Neural progenitor cell (in vitro differentiated cells): ENCODE measurements at regions not wholly inside any gene's neighbourhood (a gene's known extent, or its start where the extent isn't known, plus 50 kb on each side); places are given as distances from the start of the nearest gene placed in this dataset.

Experiments used
- DNase-seq: peaks from one replicate; pipeline ENCODE4 v3.0.0-alpha.2; 2016; ENCODE audit warnings: low spot score
- H2AFZ ChIP-seq: fragments of 200-600 bp; sonication (generic); replicated peaks from 2 replicates; pipeline ENCODE4 v1.6.1; 2016; ENCODE audit warnings: antibody characterized with exemption
- H3F3A ChIP-seq: fragments of 200-600 bp; sonication (generic); 2 replicates; pipeline ENCODE4 v1.6.1; 2016; ENCODE audit warnings: antibody characterized with exemption, low read depth
- H3K27ac ChIP-seq: fragments of 200-600 bp; sonication (generic); 2 replicates; pipeline ENCODE4 v1.5.1; 2016; ENCODE audit warnings: mild to moderate bottlenecking
- H3K27me3 ChIP-seq: fragments of 200-600 bp; sonication (generic); 2 replicates; pipeline ENCODE4 v1.6.1; 2016; ENCODE audit warnings: mild to moderate bottlenecking, moderate library complexity
- H3K36me3 ChIP-seq: fragments of 200-600 bp; sonication (generic); 2 replicates; pipeline ENCODE4 v1.5.1; 2016
- H3K4me1 ChIP-seq: fragments of 200-600 bp; sonication (generic); 2 replicates; pipeline ENCODE4 v1.6.1; 2016; ENCODE audit warnings: mixed run types
- H3K4me2 ChIP-seq: fragments of 200-600 bp; sonication (generic); 2 replicates; pipeline ENCODE4 v1.6.1; 2016
- H3K4me3 ChIP-seq: fragments of 200-600 bp; sonication (generic); 2 replicates; pipeline ENCODE4 v1.5.1; 2016
- H3K79me2 ChIP-seq: fragments of 200-600 bp; sonication (generic); 2 replicates; pipeline ENCODE4 v1.6.1; 2016; ENCODE audit warnings: low read depth
- H3K9ac ChIP-seq: fragments of 200-600 bp; sonication (generic); 2 replicates; pipeline ENCODE4 v1.6.1; 2016
- H3K9me3 ChIP-seq: fragments of 200-600 bp; sonication (generic); 2 replicates; pipeline ENCODE4 v1.5.1; 2016; ENCODE audit warnings: low read depth
- H4K20me1 ChIP-seq: fragments of 200-600 bp; sonication (generic); 2 replicates; pipeline ENCODE4 v1.6.1; 2016; ENCODE audit warnings: low read depth
- H3K27ac Mint-ChIP-seq: 3 replicates; pipeline ENCODE4 v1.8.0; 2021; ENCODE audit warnings: mixed read lengths
- H3K27me3 Mint-ChIP-seq: 2 replicates; pipeline ENCODE4 v1.8.0; 2022; ENCODE audit warnings: low read depth, mild to moderate bottlenecking, inconsistent platforms, moderate library complexity, mixed read lengths; ENCODE audit not compliant: insufficient read depth
- H3K36me3 Mint-ChIP-seq: 3 replicates; pipeline ENCODE4 v1.8.0; 2021; ENCODE audit warnings: mixed read lengths
- H3K4me1 Mint-ChIP-seq: 3 replicates; pipeline ENCODE4 v1.8.0; 2021; ENCODE audit warnings: mixed read lengths
- H3K4me3 Mint-ChIP-seq: 3 replicates; pipeline ENCODE4 v1.8.0; 2021; ENCODE audit warnings: mild to moderate bottlenecking, moderate library complexity, mixed read lengths
- H3K9me3 Mint-ChIP-seq: 3 replicates; pipeline ENCODE4 v1.8.0; 2020; ENCODE audit warnings: mixed read lengths
- CTCF ChIP-seq: fragments of 200-600 bp; sonication (generic); IDR thresholded peaks from 2 replicates; pipeline ENCODE4 v1.5.1; 2017; ENCODE audit warnings: antibody characterized with exemption, mild to moderate bottlenecking
- EZH2 ChIP-seq: fragments of 200-600 bp; sonication (generic); IDR thresholded peaks from 2 replicates; pipeline ENCODE4 v1.6.1; 2017; ENCODE audit warnings: antibody characterized with exemption, mild to moderate bottlenecking, moderate library complexity
- EZH2phosphoT487 ChIP-seq: fragments of 200-600 bp; sonication (generic); IDR thresholded peaks from 2 replicates; pipeline ENCODE4 v1.6.1; 2017; ENCODE audit warnings: antibody characterized with exemption

GRCh38 chr22:22072169-22072836 lies 89.7 kb upstream of the TOP3B start:
- Histone ChIP-seq H3K9me3 (no peaks in the 10 kb centered on the region), H3K4me3 (no peak overlapping the region), H2AFZ (no peak overlapping the region), H3K27ac (no peak overlapping the region), H3K9ac (no peak overlapping the region), H3K4me1 (no peaks in the 10 kb centered on the region), H3F3A (no peaks in the 10 kb centered on the region), H3K4me2 (no peak overlapping the region), H3K27me3 (peaks cover 100% of the 10 kb centered on the region), H3K36me3 (no peaks in the 10 kb centered on the region), H3K79me2 (no peaks in the 10 kb centered on the region), H4K20me1 (no peaks in the 10 kb centered on the region)
- H3K9me3 Mint-ChIP-seq = no peaks in the 10 kb centered on the region
- TF ChIP-seq EZH2 = no peak
- no peak for TF ChIP-seq CTCF
- TF ChIP-seq EZH2phosphoT487 = no peak
- no peak overlapping the region for H3K4me3 Mint-ChIP-seq
- H3K27me3 Mint-ChIP-seq = peaks cover 10% of the 10 kb centered on the region
- no peak for DNase-seq
- H3K36me3 Mint-ChIP-seq = no peaks in the 10 kb centered on the region
- peaks cover 8% of the 10 kb centered on the region for H3K4me1 Mint-ChIP-seq
- no peak overlapping the region for H3K27ac Mint-ChIP-seq

GRCh38 chr22:22071455-22071854 lies 88.9 kb upstream of the TOP3B start:
- H3K27me3 ChIP-seq = peaks cover 100% of the 10 kb centered on the region
- Mint-ChIP-seq H3K27me3 (peaks cover 10% of the 10 kb centered on the region), H3K27ac (no peak overlapping the region)

GRCh38 chr22:22070371-22070824 lies 87.8 kb upstream of the TOP3B start:
- no peak overlapping the region for H3K4me3 Mint-ChIP-seq
- no peaks in the 10 kb centered on the region for H3F3A ChIP-seq
- H3K36me3 ChIP-seq = no peaks in the 10 kb centered on the region
- H3K27me3 Mint-ChIP-seq = peaks cover 10% of the 10 kb centered on the region
- H3K4me1 Mint-ChIP-seq = peaks cover 8% of the 10 kb centered on the region
- no peak overlapping the region for H3K27ac Mint-ChIP-seq
- no peaks in the 10 kb centered on the region for H3K9me3 ChIP-seq
- H3K4me1 ChIP-seq = no peaks in the 10 kb centered on the region
- no peaks in the 10 kb centered on the region for H3K79me2 ChIP-seq
- no peaks in the 10 kb centered on the region for H3K9me3 Mint-ChIP-seq
- H3K4me3 ChIP-seq = no peak overlapping the region
- TF ChIP-seq CTCF (no peak), EZH2phosphoT487 (no peak), EZH2 (no peak)
- peaks cover 100% of the 10 kb centered on the region for H3K27me3 ChIP-seq
- H4K20me1 ChIP-seq = no peaks in the 10 kb centered on the region
- DNase-seq = no peak
- H3K4me2 ChIP-seq = no peak overlapping the region
- H3K27ac ChIP-seq = no peak overlapping the region
- H3K36me3 Mint-ChIP-seq = no peaks in the 10 kb centered on the region
- H2AFZ ChIP-seq = no peak overlapping the region
- H3K9ac ChIP-seq = no peak overlapping the region

More at GRCh38 chr22:22071455-22071854, 88.9 kb upstream of the TOP3B start:
- no peak for DNase-seq
- H3K4me2 ChIP-seq = no peak overlapping the region
- TF ChIP-seq CTCF = no peak
- TF ChIP-seq EZH2phosphoT487 = no peak
- no peak for TF ChIP-seq EZH2
- no peak overlapping the region for H3K9ac ChIP-seq
- no peaks in the 10 kb centered on the region for H4K20me1 ChIP-seq
- H3K79me2 ChIP-seq = no peaks in the 10 kb centered on the region
- Mint-ChIP-seq H3K36me3 (no peaks in the 10 kb centered on the region), H3K4me3 (no peak overlapping the region), H3K4me1 (peaks cover 8% of the 10 kb centered on the region), H3K9me3 (no peaks in the 10 kb centered on the region)
- no peaks in the 10 kb centered on the region for H3F3A ChIP-seq
- no peaks in the 10 kb centered on the region for H3K4me1 ChIP-seq
- no peak overlapping the region for H3K27ac ChIP-seq
- no peak overlapping the region for H2AFZ ChIP-seq
- H3K36me3 ChIP-seq = no peaks in the 10 kb centered on the region
- H3K4me3 ChIP-seq = no peak overlapping the region
- H3K9me3 ChIP-seq = no peaks in the 10 kb centered on the region
